Retinal pigment epithelial cell (primary cell): ENCODE measurements at regions not wholly inside any gene's neighbourhood (a gene's known extent, or its start where the extent isn't known, plus 50 kb on each side); places are given as distances from the start of the nearest gene placed in this dataset.
"Not testable (repeated sequence)": the region's sequence is repeated elsewhere in the genome, so short reads cannot be mapped to it uniquely, and the experiment has no call there.

Experiments used
- DNase-seq: peaks from one replicate; pipeline ENCODE4 v3.0.0-alpha.2; 2010; ENCODE audit warnings: low read depth
- H3K4me3 ChIP-seq: 2 replicates; pipeline ENCODE4 v1.5.1; 2011; ENCODE audit warnings: mild to moderate bottlenecking, low read length, control low read depth, moderate library complexity
- CTCF ChIP-seq: conservative IDR thresholded peaks from 2 replicates; pipeline ENCODE4 v1.5.1; 2011; ENCODE audit warnings: low read depth, low read length, control low read depth, inconsistent platforms

- no peak overlapping the region for H3K4me3 ChIP-seq
- DNase-seq: no peak
- no peak for TF ChIP-seq CTCF
These were observed 114.7 kb upstream of the SLC6A14 start for GRCh38 chrX:116321711-116322110.

- not testable (repeated sequence) for DNase-seq
These were observed 104.4 kb upstream of the SLC6A14 start for GRCh38 chrX:116332026-116332425.

GRCh38 chrX:116334797-116335196 lies 101.6 kb upstream of the SLC6A14 start:
- not testable (repeated sequence) for H3K4me3 ChIP-seq, DNase-seq

More at GRCh38 chrX:116332026-116332425, 104.4 kb upstream of the SLC6A14 start:
- H3K4me3 ChIP-seq: not testable (repeated sequence)

GRCh38 chrX:116339407-116339806 lies 97.0 kb upstream of the SLC6A14 start:
- no peak overlapping the region for H3K4me3 ChIP-seq
- TF ChIP-seq CTCF: no peak
- no peak for DNase-seq

GRCh38 chrX:116342903-116343302 lies 93.5 kb upstream of the SLC6A14 start:
- TF ChIP-seq CTCF: no peak
- H3K4me3 ChIP-seq: no peak overlapping the region
- DNase-seq: no peak

- no peak for TF ChIP-seq CTCF
- no peak overlapping the region for H3K4me3 ChIP-seq
- DNase-seq: no peak
These were observed 90.4 kb upstream of the SLC6A14 start for GRCh38 chrX:116345958-116346357.

- H3K4me3 ChIP-seq: no peak overlapping the region
- no peak for TF ChIP-seq CTCF
- no peak for DNase-seq
These were observed 79.1 kb upstream of the SLC6A14 start for GRCh38 chrX:116357329-116357728.

- no peak for DNase-seq
- no peak overlapping the region for H3K4me3 ChIP-seq
- no peak for TF ChIP-seq CTCF
These were observed 57.4 kb upstream of the SLC6A14 start for GRCh38 chrX:116378961-116379360.
